ENCODE measurements at regions not wholly inside any gene's neighbourhood (a gene's known extent, or its start where the extent isn't known, plus 50 kb on each side); places are given as distances from the start of the nearest gene placed in this dataset.
A peak's percentile ranks its signal among the peaks of the same experiment; 100 is the strongest.

DNA sequence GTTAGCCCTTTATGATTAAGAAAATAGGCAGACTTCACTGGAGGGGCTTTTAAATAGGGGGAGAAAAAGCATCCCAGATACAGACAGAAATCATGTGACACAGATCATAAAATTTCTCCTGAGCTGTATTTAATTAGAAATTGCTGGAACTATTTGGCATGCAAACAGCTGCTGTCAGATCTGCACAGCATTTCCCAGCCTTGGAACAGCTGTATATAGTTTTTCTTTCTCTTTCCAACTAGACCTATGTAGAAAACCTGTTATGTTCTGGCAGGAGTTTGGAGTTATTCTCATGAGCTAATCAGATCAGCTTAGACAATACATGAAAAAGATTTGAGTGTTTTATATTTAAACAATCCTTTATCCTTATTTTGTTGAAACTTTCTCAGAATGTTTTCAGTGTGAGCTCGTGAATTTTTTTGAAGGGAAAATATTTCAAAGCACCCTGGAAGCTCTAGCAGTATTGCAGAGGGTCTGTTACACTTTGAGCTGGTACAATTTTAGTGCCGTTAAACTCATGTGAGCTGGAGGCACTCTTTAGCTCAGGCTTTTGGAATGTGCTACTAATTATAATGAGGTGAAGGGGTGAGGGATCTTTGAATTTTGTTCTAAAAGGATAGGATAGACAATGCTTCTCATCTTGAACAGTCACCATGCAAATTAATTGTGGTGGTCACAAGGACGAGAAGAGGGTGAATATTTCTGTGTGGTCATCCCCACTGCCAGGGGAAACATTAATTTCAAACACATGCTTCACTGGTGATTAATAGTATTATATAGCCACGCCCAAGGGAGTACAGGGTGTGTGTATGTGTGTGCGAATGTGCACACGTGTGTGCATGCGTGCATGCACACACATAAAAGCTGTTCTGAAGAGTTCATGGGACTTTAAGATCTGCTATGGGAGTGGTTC, 239.4 kb upstream of the FBXL7 start:
- DNase-seq: no peak

DNA sequence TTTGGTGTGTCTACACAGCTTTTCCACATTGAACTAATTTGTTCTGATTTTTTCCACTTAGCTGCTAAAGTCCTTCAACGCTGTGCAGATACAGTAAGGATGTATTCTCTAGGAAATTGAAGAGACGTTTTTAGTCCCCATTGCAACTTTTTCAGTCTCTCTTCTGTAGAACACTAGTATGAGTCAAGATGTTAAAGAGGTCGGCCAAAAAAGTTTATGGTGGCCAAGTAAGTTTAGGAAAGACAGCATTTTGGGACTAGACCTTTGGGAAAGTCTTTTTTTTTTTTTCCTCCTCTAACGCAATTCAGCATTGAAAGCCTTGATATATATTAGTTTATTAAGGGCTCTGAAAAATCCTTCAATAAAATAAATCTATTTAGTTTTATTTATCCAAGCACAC, 243.5 kb upstream of the FBXL7 start:
- DNase-seq: no peak

DNA sequence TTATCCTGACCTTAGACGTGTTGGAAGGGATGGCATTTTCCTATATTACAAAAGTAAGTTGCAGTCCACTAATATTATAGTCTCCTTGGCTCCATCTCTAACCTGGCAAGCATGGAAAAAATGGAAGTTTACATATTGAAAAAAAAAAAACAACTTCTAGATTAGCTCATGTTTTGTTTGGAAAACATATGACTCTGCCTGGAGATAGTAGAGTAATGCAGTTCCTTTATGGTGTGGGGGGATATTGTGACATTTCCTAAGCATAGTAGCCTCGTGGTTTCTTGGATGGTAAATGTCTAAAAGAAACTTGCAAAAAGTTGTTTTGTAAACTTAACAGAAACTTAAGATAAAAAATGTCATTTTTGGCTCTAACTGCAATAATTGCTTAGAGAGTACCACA, 244.4 kb upstream of the FBXL7 start:
- DNase-seq: no peak

DNA sequence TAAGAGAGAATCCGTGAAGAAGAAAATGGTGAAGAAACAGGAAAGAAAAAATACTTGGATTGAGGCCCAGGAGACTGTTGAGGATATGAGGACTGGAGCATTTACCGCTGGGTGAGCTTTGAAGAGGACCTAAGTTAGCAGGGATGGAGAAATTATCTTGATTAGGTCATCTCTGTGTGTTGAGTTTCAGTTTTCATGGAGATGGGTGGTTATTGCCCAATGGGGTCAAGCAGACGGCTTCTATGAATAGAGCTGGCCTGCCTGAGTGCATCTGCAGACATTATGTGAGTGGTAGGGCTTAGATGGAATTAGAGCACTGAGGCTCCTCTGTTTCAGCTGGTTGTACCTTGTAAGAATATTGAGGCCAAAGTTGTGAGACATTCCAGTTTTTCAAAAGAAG, 245.4 kb upstream of the FBXL7 start:
- DNase-seq: peak; percentile 23

DNA sequence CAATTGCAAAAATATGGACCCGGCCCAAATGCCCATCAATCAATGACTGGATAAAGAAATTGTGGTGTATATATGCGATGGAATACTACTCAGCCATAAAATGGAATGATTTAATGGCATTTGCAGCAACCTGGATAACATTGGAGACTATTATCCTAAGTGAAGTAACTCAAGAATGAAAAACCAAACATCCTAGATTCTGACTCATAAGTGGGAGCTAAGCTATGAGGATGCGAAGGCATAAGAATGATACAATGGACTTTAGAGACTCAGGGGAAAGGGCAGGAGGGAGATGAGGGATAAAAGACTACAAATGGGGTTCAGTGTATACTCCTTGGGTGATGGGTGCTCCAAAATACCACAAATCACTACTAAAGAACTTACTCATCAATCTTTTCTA, 247.6 kb upstream of the FBXL7 start:
- DNase-seq: peak; percentile 60

DNA sequence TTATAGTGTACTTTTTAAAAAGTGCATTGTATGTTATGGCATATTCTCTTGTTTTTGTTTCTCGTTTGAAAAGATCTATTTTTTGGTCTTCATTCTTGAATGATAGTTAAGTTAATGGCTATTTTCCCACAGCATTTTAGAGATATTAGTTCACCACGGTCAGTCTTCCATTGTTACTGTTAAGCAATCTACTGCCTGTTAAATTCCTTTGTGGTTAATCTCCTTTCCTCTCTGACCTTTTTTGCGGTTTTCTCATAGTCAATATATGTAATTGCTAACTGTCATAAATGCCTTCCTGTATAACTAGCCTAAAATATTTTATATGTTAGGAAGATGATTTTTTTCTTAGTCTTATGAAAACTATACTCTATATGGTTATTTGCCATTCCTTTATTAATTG, 250.8 kb upstream of the FBXL7 start:
- DNase-seq: peak; percentile 80

DNA sequence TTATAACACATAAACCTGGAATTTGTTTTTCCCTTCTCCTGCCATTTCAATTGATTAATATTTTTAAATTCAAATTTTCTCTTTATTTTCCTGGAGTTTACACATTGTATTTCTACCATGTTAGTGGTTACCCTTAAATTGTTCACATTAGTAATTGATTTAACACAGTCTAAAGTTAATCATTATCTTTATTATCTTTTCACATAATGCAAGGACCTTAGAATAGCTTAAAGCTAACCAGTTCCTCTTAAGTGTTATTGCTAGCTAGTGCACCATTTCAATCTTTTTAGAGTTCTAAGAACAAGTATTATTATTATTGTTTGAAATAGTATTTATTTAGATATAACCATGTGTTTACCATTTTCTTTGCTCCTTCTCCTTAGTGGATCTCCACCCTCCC, 251.2 kb upstream of the FBXL7 start:
- DNase-seq: no peak

DNA sequence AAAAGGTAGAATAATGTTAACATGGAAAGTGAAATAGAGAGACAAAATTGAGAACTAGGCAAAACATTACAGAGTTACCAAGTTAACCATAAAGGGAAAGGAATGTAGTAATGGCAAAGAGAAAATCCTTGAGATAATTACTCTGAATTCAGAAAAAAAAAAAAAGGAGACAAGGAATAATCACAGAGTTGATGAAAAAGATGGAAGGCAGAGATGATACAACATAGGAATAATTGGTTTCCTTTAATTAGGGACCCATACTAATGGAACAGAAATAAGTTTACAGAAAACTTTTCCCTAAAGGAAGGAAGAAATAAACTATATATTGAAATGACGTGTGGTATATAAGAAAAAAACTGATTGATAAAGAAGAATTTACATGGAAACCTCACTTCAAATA, 254.1 kb upstream of the FBXL7 start:
- no peak for DNase-seq

DNA sequence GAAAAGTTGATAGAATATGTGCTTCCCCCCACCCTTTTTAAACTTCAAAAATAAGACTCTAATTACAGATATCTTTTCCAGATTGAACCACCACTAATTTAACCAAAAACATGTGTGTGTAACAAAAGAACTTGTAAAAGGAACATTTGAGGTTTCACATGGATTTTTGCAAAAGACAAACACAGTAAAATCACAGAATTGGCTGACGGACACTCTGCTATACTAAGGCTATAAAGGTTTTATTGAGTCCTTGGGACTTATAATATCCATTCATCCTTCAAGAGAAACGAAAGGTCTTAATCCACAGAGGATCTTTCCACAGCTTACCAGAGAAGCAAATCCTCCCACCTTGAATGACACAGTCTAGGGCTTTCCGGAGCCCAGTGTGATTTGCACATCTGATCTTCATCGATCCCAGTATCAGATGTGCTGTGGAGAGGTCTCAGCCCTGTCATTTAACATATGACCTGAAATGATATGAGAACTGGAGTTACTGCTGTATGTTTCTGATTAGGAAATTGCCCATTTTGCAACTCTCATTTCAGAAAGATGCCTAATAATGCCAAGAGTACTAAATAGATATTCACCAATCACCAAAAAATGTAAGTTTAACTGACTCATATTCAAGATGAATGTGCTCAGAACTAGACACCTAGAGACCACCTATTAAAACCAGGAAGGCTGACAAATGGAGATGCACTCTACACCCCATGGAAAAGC, 256.5 kb upstream of the FBXL7 start:
- DNase-seq: no peak

DNA sequence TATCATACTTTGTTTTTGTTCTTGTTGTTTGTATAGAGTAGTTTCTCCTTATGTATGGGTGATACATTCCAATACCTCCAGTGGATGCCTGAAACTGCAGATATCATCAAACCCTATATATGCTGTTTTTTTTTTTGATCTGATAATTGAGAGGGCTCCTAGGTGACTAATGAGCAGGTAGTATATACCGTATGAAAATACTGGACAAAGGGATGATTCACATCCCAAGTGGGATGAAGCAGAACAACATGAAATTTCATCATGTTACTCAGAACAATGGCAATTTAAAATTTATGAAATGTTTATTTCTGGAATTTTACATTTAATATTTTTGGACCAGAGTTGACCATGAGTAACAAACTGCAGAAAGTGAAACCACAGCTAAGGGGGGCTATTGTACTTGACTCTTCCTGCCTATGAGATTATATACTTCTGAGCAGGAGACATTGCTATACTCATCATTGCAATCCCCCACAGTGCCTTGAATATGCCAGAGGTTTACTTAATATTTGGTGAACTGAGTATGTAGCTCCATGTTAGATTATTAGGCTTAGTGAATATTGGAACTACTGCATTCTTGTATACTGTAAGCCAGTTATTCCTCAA, 258.7 kb upstream of the FBXL7 start:
- no peak for DNase-seq

DNA sequence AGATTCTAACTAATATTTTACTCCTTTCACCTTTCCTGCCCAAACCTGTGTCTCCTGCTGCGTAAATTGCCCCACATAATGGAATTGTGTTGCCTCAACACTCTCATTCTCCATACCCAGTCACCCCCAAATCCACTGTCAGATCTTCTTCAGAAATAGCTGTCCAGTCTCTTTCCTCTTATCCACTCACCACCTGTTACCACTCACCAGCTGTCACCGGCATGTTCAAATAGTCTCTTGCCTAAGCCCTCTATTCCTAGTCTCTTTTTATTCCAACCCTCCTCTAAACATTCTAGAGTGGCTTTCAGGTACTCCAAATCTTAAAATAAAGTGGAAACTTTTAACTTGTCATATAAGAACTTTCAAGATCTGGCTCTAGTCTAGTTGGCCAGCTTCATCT, 262.0 kb upstream of the FBXL7 start:
- DNase-seq: no peak

DNA sequence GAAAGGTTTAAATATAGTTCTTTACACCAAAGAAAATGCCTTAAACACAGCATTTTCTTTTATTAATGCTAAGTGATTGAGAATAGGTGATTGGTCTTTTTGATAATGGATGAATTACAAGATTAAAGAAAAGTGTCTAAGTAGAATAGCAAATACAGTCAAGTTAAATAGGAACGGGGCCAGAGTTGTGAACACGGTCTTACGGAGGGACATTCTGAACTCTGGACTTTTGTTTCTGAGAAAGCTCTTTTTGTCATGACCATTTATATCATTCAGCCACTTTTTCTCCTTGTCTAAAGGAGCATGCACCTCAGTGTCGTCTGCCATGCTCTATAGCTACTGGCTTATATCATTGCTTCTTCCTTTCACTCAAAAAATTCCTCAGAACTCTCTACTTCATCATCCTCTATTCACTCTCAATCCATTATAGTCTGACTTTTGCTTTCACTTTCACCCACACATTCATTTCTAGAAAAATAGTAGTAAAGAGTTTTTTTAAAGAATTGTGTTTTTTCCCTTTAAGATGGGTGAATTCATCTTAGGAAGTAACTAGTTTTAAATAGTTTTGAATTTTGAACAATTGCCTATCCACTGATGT, 263.0 kb upstream of the FBXL7 start:
- no peak for DNase-seq

DNA sequence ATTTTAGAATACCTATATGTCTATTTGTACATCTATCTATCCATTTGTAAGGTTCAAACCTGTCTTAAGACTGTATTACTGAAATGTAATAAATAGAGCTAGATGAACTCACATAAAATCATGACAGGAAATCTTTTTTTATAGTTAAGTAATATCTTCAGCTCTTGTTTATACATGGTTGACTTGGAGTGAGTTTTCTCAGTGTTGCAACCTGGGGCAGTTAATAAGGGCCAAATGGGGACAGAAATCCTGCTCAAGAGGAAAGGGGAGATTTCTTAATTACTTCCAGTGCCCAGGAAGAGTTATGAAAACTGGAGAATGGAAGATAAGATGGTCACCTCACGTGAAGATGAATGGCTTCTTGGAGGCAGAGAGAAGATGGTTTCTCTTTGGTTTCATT, 265.1 kb upstream of the FBXL7 start:
- DNase-seq: no peak

DNA sequence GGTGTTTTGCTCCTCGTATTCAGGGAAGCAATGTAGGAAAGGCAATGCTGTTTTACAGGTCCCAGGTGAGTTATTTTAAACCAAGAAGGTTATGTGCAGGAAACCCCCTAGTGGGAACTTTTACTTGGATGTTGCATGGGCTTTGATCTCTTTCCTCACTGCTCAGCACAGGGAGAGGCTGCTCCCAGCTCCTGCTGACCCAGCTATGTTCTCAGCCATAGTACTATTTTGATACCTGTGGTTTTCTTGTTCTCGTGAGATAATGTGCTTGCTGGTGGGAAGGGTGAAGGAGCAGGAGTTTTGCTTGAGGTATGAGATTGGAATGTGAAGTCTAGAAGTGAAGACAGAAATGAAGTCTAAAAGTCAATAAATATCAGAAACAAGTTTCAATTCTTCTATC, 265.6 kb upstream of the FBXL7 start:
- DNase-seq: peak; percentile 63

DNA sequence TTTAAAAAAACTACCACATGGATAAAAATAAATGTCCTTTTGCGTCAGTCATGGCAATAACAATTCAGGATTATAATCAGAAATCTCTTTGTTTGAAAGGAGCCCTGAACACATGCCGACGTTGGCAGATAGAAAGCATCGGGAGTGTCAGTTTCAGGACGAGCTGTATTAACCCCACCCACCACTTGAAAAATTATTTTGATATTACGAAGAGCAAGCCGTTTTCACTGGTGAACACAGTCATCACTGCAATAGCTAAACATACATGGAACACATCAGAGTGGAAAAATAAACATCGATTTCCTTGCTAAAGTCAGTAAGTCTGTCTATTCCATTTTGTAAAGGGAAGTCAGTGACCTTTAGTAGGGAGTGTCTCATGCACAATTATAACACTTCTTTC, 266.4 kb upstream of the FBXL7 start:
- no peak for DNase-seq

DNA sequence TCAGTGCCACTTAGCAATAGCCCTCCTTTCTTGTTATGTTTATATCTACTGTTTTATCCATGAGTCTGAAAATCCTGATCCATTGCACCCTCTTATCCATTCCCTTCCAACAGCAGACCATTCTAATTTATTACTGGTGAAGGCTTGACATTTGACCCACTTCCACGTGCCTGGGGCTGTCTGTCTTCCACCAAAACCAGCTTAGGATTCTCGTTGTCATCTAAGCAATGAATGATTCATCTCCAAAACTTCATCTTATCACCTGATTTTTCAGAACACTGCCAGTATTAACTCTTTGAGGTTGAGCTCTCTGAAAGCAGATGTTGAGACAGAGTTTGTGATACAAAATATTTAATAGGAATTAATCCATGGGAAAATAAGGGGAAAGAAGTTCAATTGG, 277.8 kb upstream of the FBXL7 start:
- peak; percentile 24 for DNase-seq

DNA sequence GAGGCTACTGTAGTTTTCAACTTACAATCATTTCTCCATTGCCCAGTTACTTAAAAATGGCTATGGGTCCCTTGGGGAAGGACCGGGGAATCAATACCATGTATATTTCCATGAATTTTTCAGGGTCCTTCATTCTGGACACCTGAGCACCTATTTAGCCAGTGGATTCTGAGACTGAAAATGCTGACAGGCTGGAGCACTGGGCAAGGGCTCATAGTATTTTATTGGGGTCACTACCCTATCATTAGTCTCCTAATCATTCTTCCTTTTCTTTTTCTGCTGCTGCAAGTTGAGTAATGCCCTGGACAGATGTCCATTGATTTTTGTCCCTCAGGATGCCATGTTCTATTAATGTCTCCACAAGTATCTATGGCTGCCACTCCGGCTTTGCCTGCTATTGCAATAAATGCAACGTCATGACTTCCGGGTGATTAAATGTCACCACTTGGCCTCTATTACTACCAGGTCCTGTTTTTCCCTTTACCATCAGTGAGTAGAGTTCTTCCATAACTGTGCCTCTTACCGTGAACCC, 279.3 kb upstream of the FBXL7 start:
- no peak for DNase-seq

DNA sequence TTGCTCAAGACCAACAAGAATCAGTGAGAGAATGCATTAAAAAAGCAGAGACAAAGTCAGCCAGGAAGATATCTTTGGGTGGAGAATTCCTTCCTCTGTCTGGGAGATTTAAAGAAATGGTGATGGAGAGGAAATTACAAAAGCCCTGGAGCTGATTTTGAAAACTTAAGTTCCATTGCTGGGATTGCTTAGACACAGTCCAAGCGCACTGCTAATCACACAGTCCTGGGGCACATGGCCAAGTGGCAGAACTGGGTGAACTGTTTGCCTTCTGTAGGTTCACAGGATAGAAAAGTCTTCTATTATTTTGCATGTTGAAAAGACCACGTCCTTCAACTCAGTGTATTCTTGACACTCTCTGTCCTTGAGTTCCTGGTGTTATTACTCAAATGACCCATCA, 284.9 kb upstream of the FBXL7 start:
- peak; percentile 51 for DNase-seq

DNA sequence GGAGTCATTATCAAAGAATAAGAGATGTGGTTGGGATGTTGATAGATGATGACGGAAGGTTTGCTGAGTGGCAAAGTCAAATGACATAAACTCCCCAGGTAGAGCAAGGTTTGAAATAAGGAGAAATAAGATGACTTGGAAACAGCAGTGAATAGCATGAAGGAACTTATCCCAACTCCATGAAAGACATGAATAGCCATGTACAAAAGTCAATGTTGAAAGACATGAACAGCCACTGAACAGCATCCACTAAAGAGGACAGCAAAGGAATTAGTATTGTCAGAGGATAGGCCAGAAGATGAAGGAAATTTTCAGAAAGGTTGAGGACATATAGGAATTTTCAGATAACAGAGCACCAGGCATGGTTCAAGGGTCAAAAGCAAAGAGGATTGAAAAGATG, 286.0 kb upstream of the FBXL7 start:
- DNase-seq: no peak

DNA sequence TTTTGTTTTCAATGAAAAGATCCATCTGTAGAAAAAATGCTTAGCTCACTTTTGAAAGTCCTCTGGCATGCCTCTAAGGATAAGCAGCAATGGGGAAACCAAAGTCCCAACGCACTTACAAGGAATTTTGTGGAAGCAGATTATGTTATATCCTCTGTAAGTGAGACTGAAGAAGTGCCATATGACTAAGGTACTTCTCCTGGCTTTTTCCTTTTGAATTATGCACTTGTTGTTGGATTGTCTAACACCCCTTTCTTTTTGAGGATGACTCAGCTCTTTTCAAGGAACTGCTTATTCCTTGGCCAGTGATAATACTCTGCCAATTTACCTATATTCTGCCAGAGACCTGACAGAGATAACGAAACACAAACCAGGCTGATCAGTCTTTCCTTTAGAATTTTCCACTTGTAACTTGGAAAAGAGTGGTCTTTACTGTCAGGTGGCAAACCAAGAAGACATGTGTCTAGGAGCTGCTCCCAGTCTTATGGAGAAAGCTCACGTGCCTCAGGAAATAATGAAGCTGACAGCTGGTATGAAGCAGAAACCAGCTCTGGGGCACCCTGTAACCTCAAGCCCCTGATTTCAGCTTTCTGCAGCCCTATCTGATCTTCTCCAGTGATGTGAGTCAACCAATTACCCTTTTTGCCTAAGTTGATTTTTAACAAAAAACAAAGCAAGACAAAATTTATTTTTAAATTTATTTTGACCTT, 290.8 kb upstream of the FBXL7 start:
- DNase-seq: peak; percentile 39

DNA sequence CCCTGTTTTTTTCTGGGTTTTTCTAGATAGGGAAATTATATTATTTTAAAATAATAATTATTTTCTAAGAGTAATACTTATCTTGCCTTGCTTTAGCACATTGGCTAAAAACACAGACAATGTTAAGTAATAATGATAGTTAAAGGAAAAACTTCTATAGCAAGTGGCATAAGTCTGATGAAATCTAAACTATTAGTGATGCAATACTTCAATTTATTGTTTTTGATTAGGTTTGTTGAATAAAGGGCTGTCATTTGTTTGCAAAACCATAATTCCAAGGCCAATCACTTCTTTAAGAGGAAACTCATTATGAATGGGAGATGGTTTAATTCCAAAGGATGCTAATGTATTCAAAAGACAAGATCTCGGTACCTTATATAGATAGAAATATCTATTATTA, 293.8 kb upstream of the FBXL7 start:
- DNase-seq: no peak

DNA sequence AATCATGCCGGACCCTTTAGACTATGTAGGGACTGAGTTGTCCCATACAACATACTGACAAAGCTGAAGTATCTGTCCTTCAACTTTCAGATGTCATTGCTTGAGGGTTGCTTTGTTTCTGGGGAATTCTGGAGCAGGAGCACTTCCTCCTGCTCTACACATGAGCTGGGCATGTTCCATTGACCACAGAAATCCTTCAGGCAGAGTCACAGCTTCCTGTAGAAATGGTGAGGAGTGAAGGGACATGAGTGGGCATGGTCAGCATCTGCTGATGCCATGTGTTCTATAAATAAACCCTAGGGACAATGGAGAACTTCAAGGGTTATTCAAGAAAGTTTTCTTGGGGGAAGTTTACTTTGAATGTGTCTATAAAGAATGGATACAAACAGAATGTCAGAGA, 296.6 kb upstream of the FBXL7 start:
- peak; percentile 46 for DNase-seq

DNA sequence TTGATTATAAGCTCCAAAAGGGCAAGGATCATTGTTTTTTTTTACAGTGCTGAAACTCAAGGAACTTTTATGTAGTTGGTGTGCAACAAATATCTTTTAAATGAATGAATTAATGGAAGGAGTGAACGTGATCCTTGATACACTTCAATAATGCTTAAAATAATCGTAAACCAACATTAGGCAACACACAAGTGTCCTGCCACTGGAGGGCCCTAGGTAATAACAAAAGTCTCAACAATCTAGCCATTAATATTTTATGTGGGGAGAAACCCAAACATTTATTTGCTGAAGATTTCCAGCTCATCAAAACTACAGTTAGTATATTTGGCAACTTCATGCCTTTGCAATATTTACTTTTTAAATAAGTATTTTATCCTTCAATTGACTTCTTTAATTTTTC, 309.0 kb upstream of the FBXL7 start:
- DNase-seq: no peak

All from NCI-H226 (cell line).